ENCODE measurements at regions not wholly inside any gene's neighbourhood (a gene's known extent, or its start where the extent isn't known, plus 50 kb on each side); places are given as distances from the start of the nearest gene placed in this dataset.

- no peak for TF ChIP-seq CTCF (IDR thresholded peaks at IDR 0.05; ENCODE audit: insufficient read depth, low read length, poor library complexity, severe bottlenecking)
- no peaks in the 10 kb centered on the region for H3K27me3 ChIP-seq (replicated peaks; ENCODE audit: control insufficient read depth, insufficient read depth, low read length)
- no peak for DNase-seq (ENCODE audit: extremely low read depth, insufficient read length)
- no peak overlapping the region for H3K4me3 ChIP-seq (replicated peaks; ENCODE audit: low read depth, low read length)
- no peaks in the 10 kb centered on the region for H3K36me3 ChIP-seq (ENCODE audit: control insufficient read depth, insufficient read depth, low read length)
Observed at GRCh38 chr12:98370976-98371375, 144.4 kb upstream of the TMPO start.

DNA sequence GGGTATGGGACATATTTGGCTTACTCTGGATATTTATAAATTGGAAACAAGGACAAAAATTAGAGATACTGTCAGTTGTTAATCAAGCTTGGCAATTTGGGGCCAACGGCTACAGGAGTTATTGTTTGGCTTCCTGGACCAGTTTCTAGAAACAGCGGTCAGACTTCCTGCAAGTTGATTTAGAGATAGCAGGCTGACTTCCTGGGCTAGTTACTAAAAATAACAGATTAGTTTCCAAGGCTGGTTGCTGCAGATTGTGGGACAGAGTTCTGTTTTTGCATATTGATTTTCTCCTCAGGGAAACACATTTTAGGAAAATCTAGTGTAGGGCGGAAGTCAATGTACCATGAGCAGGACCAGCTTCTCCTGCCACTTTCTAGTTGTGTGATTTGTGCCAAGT is 144.0 kb upstream of the TMPO start:
- H3K4me3 ChIP-seq (replicated peaks; ENCODE audit: low read depth, low read length): no peak overlapping the region
- no peak for DNase-seq (ENCODE audit: extremely low read depth, insufficient read length)
- no peaks in the 10 kb centered on the region for H3K36me3 ChIP-seq (ENCODE audit: control insufficient read depth, insufficient read depth, low read length)
- no peak for TF ChIP-seq CTCF (IDR thresholded peaks at IDR 0.05; ENCODE audit: insufficient read depth, low read length, poor library complexity, severe bottlenecking)
- no peaks in the 10 kb centered on the region for H3K27me3 ChIP-seq (replicated peaks; ENCODE audit: control insufficient read depth, insufficient read depth, low read length)

- H3K27me3 ChIP-seq (replicated peaks; ENCODE audit: control insufficient read depth, insufficient read depth, low read length): no peaks in the 10 kb centered on the region
Observed at GRCh38 chr12:98372340-98373024, 142.9 kb upstream of the TMPO start.

DNA sequence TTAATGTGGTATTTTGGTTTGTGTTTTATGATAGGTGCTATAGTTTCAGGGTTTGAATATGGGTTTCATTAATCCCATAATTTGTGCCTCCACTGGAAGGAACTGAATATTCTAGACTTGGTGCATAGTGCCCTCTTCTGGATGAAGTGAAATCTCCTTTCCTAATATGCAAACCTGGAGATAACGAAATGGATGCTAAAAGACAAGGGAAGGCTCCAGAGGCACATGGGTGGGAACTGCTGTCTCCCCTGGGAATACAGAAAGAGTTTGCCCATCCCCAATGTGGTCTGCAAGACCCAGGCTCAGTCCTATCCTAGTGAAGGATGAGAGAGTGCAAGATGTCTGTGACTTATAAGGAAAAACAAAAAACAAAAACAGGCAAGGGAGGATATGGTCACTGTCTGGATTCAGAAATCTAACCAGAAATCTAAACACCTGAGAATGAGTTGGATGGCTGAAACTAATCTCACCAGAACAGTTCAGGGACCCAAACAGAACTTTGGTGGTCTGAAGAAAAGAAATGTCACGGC is 142.3 kb upstream of the TMPO start:
- Histone ChIP-seq H3K36me3 (ENCODE audit: control insufficient read depth, insufficient read depth, low read length) (no peaks in the 10 kb centered on the region), H3K27me3 (replicated peaks; ENCODE audit: control insufficient read depth, insufficient read depth, low read length) (no peaks in the 10 kb centered on the region; the same call in 1 of the 2 replicates), H3K4me3 (replicated peaks; ENCODE audit: low read depth, low read length) (no peak overlapping the region)
- DNase-seq (ENCODE audit: extremely low read depth, insufficient read length): no peak
- TF ChIP-seq CTCF (IDR thresholded peaks at IDR 0.05; ENCODE audit: insufficient read depth, low read length, poor library complexity, severe bottlenecking): peak; percentile 55

More at GRCh38 chr12:98372340-98373024, 142.9 kb upstream of the TMPO start:
- H3K36me3 ChIP-seq (ENCODE audit: control insufficient read depth, insufficient read depth, low read length): no peaks in the 10 kb centered on the region
- DNase-seq (ENCODE audit: extremely low read depth, insufficient read length): no peak
- H3K4me3 ChIP-seq (replicated peaks; ENCODE audit: low read depth, low read length): no peak overlapping the region
- no peak for TF ChIP-seq CTCF (IDR thresholded peaks at IDR 0.05; ENCODE audit: insufficient read depth, low read length, poor library complexity, severe bottlenecking)

GRCh38 chr12:98374007-98374406 is 141.4 kb upstream of the TMPO start:
- Histone ChIP-seq H3K36me3 (ENCODE audit: control insufficient read depth, insufficient read depth, low read length) (no peaks in the 10 kb centered on the region), H3K27me3 (replicated peaks; ENCODE audit: control insufficient read depth, insufficient read depth, low read length) (no peaks in the 10 kb centered on the region; the same call in 1 of the 2 replicates), H3K4me3 (replicated peaks; ENCODE audit: low read depth, low read length) (no peak overlapping the region)
- no peak for DNase-seq (ENCODE audit: extremely low read depth, insufficient read length)
- TF ChIP-seq CTCF (IDR thresholded peaks at IDR 0.05; ENCODE audit: insufficient read depth, low read length, poor library complexity, severe bottlenecking): peak; percentile 25
